ENCODE measurements at regions not wholly inside any gene's neighbourhood (a gene's known extent, or its start where the extent isn't known, plus 50 kb on each side); places are given as distances from the start of the nearest gene placed in this dataset.
"Not testable (repeated sequence)": the region's sequence is repeated elsewhere in the genome, so short reads cannot be mapped to it uniquely, and the experiment has no call there.

DNA sequence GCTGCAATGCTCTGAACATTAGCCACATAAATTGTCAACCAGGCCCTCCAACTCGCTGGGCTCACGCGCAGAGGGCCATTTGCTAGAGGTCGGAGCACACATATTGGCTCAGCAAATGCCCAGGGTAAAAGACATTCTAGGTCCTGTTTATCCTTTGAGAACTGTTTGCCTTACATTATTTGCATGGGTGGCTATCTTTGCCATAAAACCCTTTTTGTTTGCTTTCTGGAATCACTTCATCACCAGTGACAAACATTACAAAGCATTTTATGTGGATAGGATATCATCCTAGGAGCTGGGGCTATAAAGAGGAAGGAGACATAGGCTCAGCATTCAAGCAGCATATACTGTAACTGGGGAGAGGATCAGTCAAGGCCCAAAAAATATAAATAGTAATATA is 149.2 kb upstream of the RAI2 start:
- FAIRE-seq = no peak
- no peak for DNase-seq (ENCODE audit: low spot score)

DNA sequence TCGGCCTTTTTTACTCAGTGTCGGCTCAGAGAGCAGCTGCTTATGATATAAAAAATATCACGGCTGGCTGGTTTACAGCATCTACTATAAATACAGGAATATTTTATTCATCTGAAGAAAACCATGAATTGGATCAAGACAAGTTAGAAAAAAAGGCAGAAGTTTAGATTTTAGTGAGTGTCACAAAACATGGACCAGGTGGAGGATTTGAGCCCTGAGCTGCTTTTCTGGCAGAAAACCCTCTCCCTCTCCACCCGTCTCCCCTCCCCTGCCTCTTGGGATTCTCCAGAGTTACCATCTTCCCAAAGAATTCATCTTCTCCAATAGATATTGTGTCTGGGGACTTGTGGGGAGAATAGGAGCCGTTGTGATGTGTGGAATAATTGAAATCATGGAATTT is 142.8 kb upstream of the RAI2 start:
- no peak for DNase-seq (ENCODE audit: low spot score)
- no peak for FAIRE-seq

GRCh38 chrX:18002791-18003190 is 141.7 kb upstream of the RAI2 start:
- no peak for FAIRE-seq
- no peak for DNase-seq (ENCODE audit: low spot score)

- no peak for FAIRE-seq
- no peak for DNase-seq (ENCODE audit: low spot score)
These were observed 133.3 kb upstream of the RAI2 start for GRCh38 chrX:17994429-17994828.

DNA sequence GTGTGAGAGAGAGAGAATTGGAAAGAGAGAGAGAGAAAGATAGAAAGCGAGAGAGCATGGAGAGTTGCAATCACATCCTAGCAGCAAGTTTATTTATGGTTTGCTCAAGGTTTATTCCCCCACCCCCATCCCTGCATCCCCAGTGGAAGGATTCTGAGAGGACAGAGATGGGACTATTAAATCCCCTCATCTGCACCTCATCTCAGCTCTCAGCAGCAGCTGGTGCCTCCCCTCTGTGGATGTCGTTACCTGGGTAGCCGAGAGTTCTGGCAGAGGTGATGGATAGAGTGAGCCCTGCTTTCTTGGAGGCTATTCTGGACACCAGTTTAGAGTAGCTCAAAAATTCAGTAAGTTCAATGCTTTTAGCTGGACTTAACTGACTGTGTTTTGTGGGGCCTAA is 132.0 kb upstream of the RAI2 start:
- FAIRE-seq (no peak), DNase-seq (ENCODE audit: low spot score) (no peak)

DNA sequence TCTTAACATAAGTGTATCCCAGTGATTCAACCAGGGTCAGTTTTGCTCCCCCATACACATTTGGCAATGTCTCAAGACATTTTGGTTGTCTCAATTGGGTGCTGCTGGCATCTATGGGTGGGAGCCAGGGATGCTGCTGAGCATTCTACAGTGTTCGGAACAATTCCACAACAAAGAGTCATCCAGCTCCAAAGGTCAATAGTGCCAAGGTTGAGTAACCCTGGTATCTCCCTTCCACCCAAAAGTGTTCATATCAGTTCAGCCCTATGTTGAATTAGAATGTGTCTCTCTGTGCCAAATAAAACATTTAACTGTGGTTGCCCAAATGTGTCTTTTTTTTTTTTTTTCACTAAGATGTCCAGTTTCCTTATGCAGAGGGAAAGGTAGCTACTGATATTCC is 129.4 kb upstream of the RAI2 start:
- DNase-seq (ENCODE audit: low spot score) (no peak), FAIRE-seq (no peak)

DNA sequence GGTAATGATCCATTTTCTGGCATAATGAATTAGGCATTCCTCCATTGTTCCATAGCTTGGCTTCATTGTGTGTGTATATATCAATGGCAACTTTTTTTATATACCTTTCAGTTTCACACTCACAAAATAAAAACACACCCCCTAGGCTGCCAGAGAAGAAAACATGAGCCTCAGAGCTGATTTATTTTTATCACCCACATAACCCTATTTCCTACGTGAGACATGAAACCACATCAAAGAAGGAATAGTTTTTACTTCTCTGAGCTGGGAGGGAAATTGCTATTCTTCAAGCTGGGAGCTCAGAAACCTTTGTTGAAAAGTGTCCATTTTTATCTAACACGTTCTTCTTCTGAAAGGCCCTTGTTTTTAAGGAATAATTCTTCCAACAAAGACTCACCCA is 126.7 kb upstream of the RAI2 start:
- no peak for FAIRE-seq

DNA sequence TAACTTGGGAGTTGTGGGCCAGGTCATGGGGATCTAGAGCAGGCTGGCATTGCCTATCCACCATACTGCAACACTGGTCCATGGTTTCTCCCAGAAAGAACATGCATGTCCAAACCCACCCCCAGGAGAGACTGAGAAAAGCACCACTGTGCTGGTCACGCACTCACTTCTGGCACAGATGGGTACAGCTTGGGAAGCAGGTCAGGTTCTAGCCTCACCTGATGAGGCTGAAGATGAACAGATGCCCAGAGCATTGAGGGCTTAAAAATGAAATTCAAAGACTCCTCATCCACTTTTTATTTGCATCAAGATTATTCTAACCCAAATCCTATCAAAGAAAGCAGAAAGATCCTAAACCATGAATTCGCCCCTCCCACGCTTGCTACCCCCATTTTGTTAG is 125.9 kb upstream of the RAI2 start:
- FAIRE-seq = no peak

More for the DNA sequence above, 126.7 kb upstream of the RAI2 start:
- no peak for DNase-seq (ENCODE audit: low spot score)

GRCh38 chrX:17986440-17986839 is 125.3 kb upstream of the RAI2 start:
- no peak for FAIRE-seq
- DNase-seq (ENCODE audit: low spot score) = no peak

More for the DNA sequence above, 125.9 kb upstream of the RAI2 start:
- DNase-seq (ENCODE audit: low spot score) = no peak

- DNase-seq (ENCODE audit: low spot score) = no peak
- FAIRE-seq = no peak
These were observed 123.3 kb upstream of the RAI2 start for GRCh38 chrX:17984415-17984814.

DNA sequence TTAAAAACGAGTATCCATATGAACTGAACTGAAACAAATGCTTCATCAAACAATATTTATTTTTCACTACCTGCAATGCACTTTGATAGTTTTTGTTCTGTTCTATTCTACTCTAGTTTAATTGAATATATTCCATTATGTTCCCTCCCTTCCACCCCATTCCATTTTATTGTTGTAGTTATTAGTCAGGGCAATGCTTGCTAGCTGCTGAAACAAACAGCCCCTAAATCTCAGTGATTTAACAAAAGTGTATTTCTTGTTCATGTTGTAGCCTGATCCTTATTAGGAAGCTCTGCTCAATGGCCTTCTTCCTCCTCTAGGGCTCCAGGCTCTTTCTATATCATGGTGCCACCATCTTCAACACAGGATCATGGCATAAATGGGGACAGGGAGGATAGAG is 122.3 kb upstream of the RAI2 start:
- FAIRE-seq (no peak), DNase-seq (ENCODE audit: low spot score) (no peak)

DNA sequence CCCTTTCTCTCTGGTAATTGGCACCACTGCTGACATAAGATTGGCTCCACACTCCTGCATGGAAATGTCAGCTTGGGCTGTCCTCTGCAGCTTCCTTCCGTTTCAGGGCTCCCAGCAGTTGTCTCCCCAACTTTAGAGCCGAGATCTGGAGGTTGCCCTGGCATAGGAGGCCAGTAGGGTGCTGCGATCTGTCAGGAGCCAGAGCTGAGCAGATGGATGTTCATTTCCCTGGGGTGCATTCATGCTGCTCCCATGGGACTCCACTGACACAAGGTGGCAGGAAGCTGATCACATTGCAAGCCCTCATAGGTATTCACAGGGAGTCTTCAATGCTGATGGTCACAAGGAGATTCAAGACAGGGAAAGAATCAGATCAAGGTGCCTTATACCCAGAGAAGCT is 116.6 kb upstream of the RAI2 start:
- DNase-seq (ENCODE audit: low spot score) (no peak), FAIRE-seq (no peak)

DNA sequence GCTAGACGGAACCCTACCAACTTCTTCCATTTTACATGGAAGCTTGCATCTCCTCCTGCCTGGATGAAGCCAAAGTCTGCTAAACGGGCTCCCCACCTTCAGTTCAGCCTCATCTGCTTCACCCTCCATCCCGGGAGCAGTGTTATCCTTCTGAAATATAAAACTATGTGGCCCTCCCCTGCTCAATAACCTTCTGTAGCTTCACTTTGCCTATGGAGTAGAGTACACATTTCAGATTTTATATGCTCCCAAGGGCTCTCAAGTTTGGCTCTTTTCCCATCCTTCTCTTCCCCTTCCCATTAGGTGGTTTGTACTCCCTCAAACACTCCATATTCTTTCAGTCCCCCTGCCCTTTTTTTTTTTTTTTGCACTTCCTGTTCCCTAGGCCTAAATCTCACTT is 115.9 kb upstream of the RAI2 start:
- no peak for DNase-seq (ENCODE audit: low spot score)
- no peak for FAIRE-seq

DNA sequence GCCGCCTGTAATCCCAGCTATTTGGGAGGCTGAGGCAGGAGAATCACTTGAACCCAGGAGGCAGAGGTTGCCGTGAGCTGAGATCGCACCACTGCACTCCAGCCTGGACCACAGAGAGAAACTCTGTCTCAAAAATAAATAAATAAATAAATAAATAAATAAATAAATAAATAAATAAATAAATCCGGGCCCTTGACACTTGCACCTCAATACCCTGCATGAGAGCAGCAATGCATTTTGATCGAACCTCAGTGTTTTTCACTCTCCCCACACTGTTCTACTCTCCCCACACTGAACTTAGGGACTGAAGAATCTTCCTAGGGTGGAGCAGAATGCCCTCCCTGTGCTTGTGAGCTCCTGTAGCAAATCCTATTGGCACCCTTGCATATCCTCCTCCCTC is 114.3 kb upstream of the RAI2 start:
- FAIRE-seq; DNase-seq (ENCODE audit: low spot score): not testable (repeated sequence)

GRCh38 chrX:17968367-17968766 is 107.3 kb upstream of the RAI2 start:
- no peak for DNase-seq (ENCODE audit: low spot score)
- no peak for FAIRE-seq

DNA sequence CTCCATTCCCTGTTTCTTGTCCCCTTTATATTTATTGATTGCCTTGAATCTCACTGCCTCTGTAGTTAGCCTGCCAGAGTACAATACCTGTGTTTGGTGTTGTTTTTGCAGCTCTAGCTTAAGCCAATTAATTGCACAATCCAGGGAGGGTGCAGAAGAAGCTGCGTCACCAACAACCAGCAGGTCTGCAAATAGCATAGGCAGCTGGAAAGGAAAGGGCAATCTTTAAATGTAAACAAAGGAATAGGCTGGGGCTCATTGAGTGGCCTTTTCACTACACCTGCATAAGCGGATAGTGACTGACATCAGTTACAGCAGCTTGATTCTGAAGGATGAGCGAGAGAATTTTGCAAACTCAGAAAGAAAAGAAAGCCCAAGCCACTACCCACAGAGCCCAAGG is 106.8 kb upstream of the RAI2 start:
- FAIRE-seq (no peak), DNase-seq (ENCODE audit: low spot score) (no peak)

- FAIRE-seq = no peak
- DNase-seq (ENCODE audit: low spot score) = no peak
These were observed 103.8 kb upstream of the RAI2 start for GRCh38 chrX:17964871-17965270.

DNA sequence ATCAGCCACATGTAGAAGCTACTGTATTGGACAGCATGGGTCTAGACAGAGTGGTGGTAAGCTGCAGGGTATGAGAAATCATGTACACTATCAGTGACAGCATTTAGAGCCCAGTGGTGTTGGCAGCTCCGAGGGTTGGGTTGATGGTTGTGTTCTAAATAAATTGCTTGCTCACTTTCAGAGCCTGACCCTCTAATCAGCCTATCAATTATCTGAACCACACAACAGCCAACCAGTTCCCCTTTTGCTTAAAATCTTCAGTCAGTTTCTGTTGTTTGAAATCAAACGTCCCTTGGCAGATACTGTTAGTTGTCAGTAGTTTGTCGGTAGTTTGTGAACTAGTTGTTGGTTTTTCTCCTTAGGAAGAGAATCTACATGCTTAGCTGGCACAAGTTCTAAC is 99.8 kb upstream of the RAI2 start:
- FAIRE-seq (no peak), DNase-seq (ENCODE audit: low spot score) (no peak)

DNA sequence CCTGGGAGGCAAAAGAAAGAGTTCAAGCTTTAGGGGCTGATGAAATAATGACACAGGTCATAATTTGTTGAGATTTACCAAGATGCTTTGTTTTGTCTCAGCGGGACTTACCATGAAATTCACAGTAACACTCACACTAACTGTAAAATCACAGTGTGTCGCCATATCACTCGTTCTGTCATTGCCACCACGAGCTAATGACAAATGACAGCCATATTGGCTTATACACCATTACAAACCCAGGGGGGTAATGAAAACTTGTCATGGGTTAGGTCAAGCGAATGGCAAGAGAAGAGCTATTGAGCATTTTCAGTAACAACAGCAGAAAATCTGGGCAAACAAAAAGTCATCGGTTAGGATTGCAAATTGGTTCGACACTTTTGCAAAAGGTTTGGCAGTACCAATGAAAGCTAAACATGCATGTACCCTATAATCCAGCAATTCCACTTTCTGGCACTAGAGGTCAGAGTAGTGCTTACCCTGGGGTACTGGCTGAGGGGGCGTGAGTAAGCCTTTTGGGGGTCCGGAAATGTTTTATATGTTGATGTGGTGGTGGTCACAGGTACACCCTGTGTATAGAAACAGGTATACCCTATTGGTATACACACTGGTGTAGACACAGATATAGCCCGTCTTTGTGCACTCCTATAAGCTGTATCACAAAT is 83.9 kb upstream of the RAI2 start:
- DNase-seq (ENCODE audit: low spot score) (no peak), FAIRE-seq (no peak)

DNA sequence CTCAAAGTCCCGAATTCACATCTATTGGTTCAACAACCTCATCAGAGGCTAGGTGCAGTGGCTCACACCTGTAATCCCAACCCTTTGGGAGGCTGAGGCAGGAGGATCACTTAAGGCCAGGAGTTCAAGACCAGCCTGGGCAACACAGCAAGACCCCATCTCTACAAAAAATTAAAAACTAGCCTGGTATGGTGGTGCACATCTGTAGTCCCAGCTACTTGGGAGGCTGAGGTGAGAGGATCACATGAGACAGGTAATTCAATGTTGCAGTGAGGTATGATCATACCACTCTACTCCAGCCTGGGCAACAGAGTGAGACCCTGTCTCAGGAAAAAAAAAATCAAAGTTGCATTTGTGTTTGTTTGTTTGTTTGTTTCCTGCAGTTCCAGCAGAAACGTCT is 80.1 kb upstream of the RAI2 start:
- not testable (repeated sequence) for DNase-seq (ENCODE audit: low spot score); FAIRE-seq

GRCh38 chrX:17939724-17940123 is 78.6 kb upstream of the RAI2 start:
- DNase-seq (ENCODE audit: low spot score) (no peak), FAIRE-seq (no peak)

DNA sequence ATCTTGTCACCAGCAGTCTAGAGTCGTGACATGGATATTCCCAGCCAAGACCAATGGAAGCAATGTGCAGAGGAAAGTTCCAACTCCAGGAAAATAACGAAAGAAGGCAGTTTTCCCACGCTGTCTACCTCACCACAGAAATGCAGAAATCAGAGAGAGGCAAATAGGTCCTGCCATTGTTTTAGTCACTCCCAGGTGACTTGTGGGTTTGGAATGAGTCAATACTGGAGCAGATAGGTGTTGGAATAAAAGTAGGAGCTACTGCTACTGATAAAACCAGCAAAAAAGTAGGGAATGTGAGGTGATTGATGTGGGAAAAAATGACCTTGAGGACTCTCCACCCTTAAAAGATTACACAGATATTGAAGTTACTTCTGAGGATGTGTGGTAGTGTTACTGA is 72.8 kb upstream of the RAI2 start:
- FAIRE-seq (no peak), DNase-seq (ENCODE audit: low spot score) (no peak)

DNA sequence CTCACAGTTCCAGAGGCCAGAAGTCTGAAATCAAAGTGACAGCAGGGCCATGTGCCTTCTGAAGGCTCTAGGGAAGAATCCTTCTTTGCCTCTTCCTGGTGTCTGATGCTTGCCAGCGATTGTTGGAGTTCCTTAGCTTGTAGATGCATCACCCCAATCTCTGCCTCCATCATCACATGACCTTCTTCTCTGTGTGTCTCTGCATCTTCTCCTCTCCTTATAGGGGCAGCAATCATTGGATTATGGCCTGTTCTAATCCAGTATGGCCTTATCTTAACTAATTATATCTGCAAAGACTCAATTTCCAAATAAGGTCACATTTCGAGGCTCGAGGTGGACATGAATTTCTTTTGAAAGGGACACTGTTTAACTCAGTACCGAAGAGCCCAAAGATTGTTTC is 71.7 kb upstream of the RAI2 start:
- no peak for DNase-seq (ENCODE audit: low spot score)
- no peak for FAIRE-seq

DNA sequence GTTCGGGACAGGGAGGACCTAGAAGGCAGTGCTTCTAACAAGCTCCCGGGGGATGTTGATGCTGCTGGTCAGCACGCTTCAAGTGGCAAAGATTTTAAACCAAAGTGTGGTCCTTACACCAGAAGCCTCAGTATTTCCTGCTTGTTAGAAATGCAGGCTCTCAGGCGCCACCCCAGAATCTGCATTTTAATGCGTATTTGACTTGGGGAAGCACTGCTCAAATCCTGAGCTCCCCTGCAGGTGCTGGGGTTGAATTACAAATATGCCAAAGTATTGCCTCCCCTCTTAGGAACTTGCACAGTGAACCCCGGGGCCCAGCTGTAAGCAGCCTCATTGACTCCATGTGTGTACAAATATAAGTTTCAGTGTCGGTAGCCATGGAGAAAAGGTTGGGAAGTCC is 70.8 kb upstream of the RAI2 start:
- FAIRE-seq (no peak), DNase-seq (ENCODE audit: low spot score) (no peak)

Measured in urothelium cell line (cell line).